ENCODE measurements at regions not wholly inside any gene's neighbourhood (a gene's known extent, or its start where the extent isn't known, plus 50 kb on each side); places are given as distances from the start of the nearest gene placed in this dataset.

- ATAC-seq (no peak), DNase-seq (no peak)
- H3K27me3 ChIP-seq: no peaks in the 10 kb centered on the region
- H3K9me3 ChIP-seq: no peaks in the 10 kb centered on the region
- H3K36me3 ChIP-seq (replicated peaks in 1 of 2; ENCODE audit: insufficient read depth in 1 of 2, low read depth in 2 of 2): no peaks in the 10 kb centered on the region
- 52 to 56% methylated on average over 7 of the region's 7 CpGs for WGBS, 2 donors
- intact Hi-C loops (cut with DNase I): no loop called here
- no peaks in the 10 kb centered on the region for H3K4me1 ChIP-seq
- H3K27ac ChIP-seq: no peak overlapping the region
- TF ChIP-seq CTCF (IDR thresholded peaks at IDR 0.05) (no peak), POLR2A (IDR thresholded peaks at IDR 0.05) (no peak)
- no peak overlapping the region for H3K4me3 ChIP-seq
Observed at GRCh38 chr5:62168506-62169281, 137.3 kb upstream of the KIF2A start.

GRCh38 chr5:62178258-62178657 lies 127.7 kb upstream of the KIF2A start:
- no peak for DNase-seq
- intact Hi-C loops (cut with DNase I): no loop called here
- Histone ChIP-seq H3K4me1 (no peaks in the 10 kb centered on the region), H3K27me3 (no peaks in the 10 kb centered on the region), H3K27ac (no peak overlapping the region), H3K36me3 (replicated peaks in 1 of 2; ENCODE audit: insufficient read depth in 1 of 2, low read depth in 2 of 2) (no peaks in the 10 kb centered on the region), H3K9me3 (no peaks in the 10 kb centered on the region), H3K4me3 (no peak overlapping the region)
- WGBS, 2 donors: 65 to 79% methylated on average over 5 of the region's 5 CpGs
- ATAC-seq: no peak
- no peak for TF ChIP-seq POLR2A (IDR thresholded peaks at IDR 0.05)
- no peak for TF ChIP-seq CTCF (IDR thresholded peaks at IDR 0.05)

- Histone ChIP-seq H3K27ac (no peak overlapping the region), H3K36me3 (replicated peaks in 1 of 2; ENCODE audit: insufficient read depth in 1 of 2, low read depth in 2 of 2) (no peaks in the 10 kb centered on the region), H3K9me3 (no peaks in the 10 kb centered on the region), H3K4me3 (no peak overlapping the region), H3K4me1 (no peaks in the 10 kb centered on the region), H3K27me3 (no peaks in the 10 kb centered on the region)
- ATAC-seq (no peak), DNase-seq (no peak)
- intact Hi-C loops (cut with DNase I): no loop called here
- no peak for TF ChIP-seq POLR2A (IDR thresholded peaks at IDR 0.05)
- no peak for TF ChIP-seq CTCF (IDR thresholded peaks at IDR 0.05)
- WGBS, 2 donors: 58 to 80% methylated on average over 1 of the region's 1 CpG
Observed at GRCh38 chr5:62182802-62183201, 123.2 kb upstream of the KIF2A start.

GRCh38 chr5:62183727-62184126 lies 122.3 kb upstream of the KIF2A start:
- intact Hi-C loops (cut with DNase I): no loop called here
- H3K27me3 ChIP-seq: no peaks in the 10 kb centered on the region
- no peak overlapping the region for H3K27ac ChIP-seq
- H3K4me3 ChIP-seq: no peak overlapping the region
- 82 to 89% methylated on average over 1 of the region's 1 CpG for WGBS, 2 donors
- no peaks in the 10 kb centered on the region for H3K36me3 ChIP-seq (replicated peaks in 1 of 2; ENCODE audit: insufficient read depth in 1 of 2, low read depth in 2 of 2)
- no peak for DNase-seq
- H3K4me1 ChIP-seq: no peaks in the 10 kb centered on the region
- ATAC-seq: no peak
- no peak for TF ChIP-seq POLR2A (IDR thresholded peaks at IDR 0.05)
- TF ChIP-seq CTCF (IDR thresholded peaks at IDR 0.05): no peak
- H3K9me3 ChIP-seq: no peaks in the 10 kb centered on the region

GRCh38 chr5:62184444-62184843 lies 121.6 kb upstream of the KIF2A start:
- H3K4me1 ChIP-seq: no peaks in the 10 kb centered on the region
- H3K4me3 ChIP-seq: no peak overlapping the region
- TF ChIP-seq CTCF (IDR thresholded peaks at IDR 0.05) (no peak), POLR2A (IDR thresholded peaks at IDR 0.05) (no peak)
- 89 to 92% methylated on average over 1 of the region's 1 CpG for WGBS, 2 donors
- H3K9me3 ChIP-seq: no peaks in the 10 kb centered on the region
- DNase-seq (no peak), ATAC-seq (no peak)
- intact Hi-C loops (cut with DNase I): no loop called here
- H3K36me3 ChIP-seq (replicated peaks in 1 of 2; ENCODE audit: insufficient read depth in 1 of 2, low read depth in 2 of 2): no peaks in the 10 kb centered on the region
- H3K27me3 ChIP-seq: no peaks in the 10 kb centered on the region
- no peak overlapping the region for H3K27ac ChIP-seq

Measured in body of pancreas (tissue), 4 donors.